ENCODE measurements at regions not wholly inside any gene's neighbourhood (a gene's known extent, or its start where the extent isn't known, plus 50 kb on each side); places are given as distances from the start of the nearest gene placed in this dataset.

- DNase-seq (ENCODE audit: low spot score) = no peak
These were observed 400.3 kb upstream of the TRIB2 start for GRCh38 chr2:12316476-12316875.

DNA sequence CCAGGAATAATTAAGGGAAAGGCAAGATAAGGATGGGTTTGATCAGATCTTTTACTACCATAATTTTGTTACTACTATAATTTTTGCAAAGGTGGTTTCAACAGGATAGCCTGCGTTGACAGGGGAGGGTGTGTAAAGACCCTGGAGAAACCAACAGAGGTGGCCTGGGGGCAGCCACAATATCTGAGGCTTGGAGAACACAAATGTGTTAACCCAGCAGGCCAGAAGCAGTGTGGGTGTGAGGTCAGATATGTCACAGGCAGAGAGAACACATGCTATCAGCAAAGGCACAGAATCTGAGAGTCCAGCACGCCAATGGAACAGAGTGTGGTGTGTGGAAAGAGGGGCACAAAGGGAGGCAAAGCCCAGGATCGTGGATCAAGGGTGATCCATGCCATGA lies 399.4 kb upstream of the TRIB2 start:
- DNase-seq (ENCODE audit: low spot score) = no peak

DNA sequence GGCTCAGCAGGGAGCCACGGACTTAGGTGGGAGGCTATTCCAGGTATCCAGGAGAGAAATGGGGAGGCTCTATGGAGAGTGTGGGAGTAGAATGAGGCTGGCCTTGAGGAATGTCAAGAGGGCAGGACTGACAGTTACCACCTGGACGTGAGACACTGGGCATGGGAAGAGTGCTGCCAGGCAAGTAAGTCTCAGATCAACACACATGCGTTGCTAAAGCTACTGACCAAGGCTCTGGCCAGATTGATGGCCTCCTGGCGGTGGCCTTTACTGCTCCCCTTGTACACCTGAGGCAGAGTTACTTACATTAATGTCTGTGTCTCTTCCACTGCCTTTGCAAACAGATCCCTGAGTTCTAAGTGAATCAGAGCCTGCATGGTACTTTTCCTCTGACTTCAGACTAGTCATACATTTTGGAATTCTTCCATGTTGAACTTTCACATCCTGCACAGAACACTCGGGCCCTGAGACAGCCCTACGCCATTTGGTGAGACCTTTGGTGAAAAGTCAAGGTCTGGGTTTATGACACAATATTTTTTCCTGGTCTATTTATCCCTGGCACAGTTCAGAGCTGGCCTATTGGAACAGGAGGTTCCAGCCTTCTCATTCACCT lies 398.8 kb upstream of the TRIB2 start:
- DNase-seq (ENCODE audit: low spot score) = no peak

DNA sequence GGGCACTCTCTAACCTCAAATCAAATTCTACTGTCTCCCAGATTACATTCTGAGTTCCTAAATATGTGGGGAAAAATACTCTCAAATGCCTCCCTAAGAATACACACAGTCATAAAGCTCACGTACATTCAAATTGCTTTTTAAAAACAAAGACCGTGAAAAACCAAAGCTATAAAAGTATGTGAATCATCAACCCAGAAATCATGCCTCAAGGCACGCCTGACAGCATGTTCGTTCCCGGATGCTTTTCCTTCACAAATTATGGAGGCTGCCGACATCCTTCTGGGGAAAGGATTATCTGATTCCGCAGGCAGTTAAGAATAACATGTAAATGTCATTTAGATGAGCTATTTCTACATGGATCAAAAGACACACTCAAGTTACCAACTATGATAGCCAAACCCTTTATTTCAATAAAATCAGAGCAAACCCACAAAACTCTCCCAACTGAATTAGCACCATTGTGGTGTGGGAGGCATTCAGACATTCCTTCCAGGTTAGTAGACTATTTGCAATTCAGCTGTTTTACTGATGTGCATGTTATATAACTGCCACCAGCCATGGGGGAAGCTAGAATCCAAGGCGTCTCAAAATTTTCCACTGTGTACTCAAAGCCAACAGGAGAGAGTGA lies 398.2 kb upstream of the TRIB2 start:
- no peak for DNase-seq (ENCODE audit: low spot score)

DNA sequence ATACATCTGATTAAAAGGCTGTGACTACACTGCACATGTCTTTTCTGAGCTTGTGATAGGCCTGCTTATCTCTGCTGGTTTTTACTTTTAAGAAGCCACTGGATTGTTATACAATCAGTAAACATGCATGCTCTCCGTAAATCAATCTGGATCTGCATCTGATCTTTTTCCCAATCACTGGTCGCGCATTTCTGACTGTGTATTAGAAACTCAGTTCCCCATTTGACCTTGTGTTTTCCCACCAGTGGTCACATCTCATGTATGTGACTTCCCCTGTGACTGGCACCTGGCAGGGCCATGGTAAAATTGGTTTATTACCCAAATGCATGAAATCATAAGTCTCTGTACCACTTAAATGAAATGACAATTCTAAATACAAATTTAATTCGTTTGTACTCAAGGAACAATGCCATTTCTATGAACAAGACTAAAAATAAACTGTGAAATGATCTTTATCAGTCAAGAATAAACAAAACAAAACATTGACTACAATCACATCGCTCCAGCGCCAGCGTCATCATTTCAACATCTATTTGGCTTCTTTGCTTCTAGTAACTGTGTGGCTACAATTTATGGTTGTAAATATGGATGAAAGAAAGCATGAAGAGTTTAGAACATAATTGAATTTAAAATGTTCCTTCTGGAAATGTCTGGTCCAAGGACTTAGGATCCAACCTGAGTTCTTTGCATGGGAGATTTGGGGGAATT lies 396.6 kb upstream of the TRIB2 start:
- no peak for DNase-seq (ENCODE audit: low spot score)

- peak; percentile 50 for DNase-seq (ENCODE audit: low spot score)
These were observed 395.6 kb upstream of the TRIB2 start for GRCh38 chr2:12320991-12321641.

- DNase-seq (ENCODE audit: low spot score) = no peak
These were observed 394.9 kb upstream of the TRIB2 start for GRCh38 chr2:12321886-12322285.

GRCh38 chr2:12325806-12326205 lies 390.9 kb upstream of the TRIB2 start:
- DNase-seq (ENCODE audit: low spot score) = no peak

GRCh38 chr2:12326449-12327190 lies 390.1 kb upstream of the TRIB2 start:
- no peak for DNase-seq (ENCODE audit: low spot score)

DNA sequence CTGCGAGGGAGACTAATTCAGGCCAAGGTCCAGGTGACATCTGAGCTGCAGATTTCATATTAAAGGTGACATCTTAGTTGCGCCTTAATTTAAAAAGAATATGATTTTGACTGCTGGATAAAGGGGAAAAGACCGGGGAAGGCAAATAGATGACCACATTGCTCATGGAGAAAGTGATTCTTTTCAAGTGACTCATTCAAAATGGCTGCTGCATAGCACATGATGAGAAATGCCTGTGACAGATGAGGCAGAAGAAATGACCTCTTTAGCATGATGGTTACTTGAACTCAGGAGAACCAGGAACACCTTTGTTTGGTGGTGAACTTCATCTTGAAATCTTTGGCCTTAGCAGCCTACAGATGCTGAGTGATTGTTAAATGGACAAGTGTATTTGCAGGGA lies 385.8 kb upstream of the TRIB2 start:
- no peak for DNase-seq (ENCODE audit: low spot score)

- no peak for DNase-seq (ENCODE audit: low spot score)
These were observed 385.0 kb upstream of the TRIB2 start for GRCh38 chr2:12331698-12332097.

- DNase-seq (ENCODE audit: low spot score) = no peak
These were observed 383.4 kb upstream of the TRIB2 start for GRCh38 chr2:12333293-12333692.

DNA sequence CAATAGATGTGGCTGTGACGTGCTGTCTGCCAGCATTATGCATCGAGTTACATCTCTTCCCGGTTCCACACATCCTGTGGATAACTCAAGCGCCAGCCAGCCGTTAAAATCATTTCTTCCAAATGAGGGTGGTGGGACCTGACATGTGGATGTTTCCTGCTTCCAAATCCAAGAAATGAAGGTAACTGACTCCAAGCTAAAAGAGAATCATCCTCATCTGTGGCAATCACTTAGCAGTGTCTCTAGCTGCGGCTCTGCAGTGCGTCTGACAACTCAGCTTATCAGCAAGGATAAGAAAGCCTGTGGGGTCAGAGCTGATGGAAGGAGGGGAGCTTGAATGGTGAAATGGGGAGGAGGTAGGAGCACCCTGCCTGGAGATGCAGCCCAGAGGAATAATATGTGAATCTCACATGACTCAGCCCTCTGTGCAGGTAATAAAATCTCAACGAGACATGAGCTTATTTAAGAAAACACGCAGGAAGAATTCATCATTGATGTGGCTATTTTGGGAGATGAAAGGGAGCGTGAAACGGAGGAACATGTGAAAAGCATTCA lies 382.2 kb upstream of the TRIB2 start:
- no peak for DNase-seq (ENCODE audit: low spot score)

GRCh38 chr2:12335131-12335530 lies 381.6 kb upstream of the TRIB2 start:
- no peak for DNase-seq (ENCODE audit: low spot score)

DNA sequence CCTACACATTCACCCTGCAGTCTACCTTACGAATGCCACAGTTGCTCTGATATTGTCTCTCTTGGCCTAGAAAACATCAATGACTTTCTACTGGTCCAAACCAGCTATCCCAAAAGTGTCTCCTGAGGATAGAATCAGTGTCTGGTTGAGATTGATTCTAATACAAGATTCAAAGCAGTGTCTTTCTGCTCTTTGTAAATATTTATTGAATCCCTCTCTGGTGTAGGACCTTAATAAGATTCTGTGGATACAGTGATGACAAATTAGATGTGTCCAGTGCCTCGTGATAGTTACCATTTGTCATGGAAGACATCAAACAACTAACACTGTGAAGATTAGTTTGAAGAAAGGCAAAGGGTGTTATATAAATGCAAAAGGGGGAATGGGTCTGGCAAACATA lies 380.7 kb upstream of the TRIB2 start:
- DNase-seq (ENCODE audit: low spot score) = no peak

DNA sequence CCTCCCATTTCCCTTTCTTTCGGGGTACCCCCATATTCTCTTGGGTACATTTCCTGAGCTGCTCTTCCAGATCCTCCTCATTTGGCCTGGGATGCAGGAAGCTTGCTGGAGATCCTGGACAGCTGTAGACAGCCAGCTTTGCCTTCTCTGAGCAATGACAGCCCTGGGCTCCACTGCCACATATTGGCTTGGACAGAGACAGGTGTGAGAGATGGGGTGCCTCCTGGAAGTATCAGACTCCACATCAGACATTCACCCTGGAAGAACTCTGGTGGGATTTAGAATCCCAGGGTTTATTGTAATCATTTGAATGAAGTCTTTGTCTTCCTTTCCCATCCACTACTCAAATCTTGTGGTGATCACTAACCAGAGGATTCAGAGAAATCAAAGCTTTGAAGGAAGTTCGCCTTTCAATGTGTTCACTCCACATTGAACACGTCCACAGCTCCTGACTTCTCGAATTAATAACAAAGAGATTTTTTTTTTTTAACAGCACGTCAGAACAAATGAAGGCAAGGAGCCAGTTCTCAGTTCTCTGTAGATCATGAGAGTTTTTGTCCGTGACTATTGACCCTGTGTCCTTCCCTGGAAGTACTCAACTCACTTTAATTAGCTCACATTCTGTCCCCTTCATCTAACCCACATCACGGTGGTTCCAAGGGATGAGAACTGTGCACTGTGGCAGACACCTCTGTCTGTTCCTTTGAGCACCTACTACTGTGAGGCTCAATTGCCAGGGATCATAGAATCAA lies 377.6 kb upstream of the TRIB2 start:
- DNase-seq (ENCODE audit: low spot score) = no peak

DNA sequence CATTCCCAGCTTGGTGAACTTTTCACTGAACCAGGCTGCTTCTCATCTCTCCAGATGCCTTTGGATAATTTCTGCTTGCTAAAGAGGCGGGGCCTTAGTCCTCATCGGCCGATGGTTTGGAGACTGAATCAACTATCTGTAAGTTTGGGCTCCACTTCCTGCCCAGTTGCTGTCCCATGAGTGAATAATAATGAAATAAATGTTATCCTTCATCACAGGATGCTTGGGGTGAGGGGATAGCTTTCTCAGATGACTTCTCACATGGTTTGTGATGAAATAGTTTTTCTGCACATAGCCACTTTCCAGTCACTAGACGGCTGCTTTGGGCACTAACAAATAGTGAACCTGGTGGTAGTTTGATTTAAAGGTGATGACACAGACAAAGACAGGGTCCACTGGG lies 376.6 kb upstream of the TRIB2 start:
- no peak for DNase-seq (ENCODE audit: low spot score)

GRCh38 chr2:12341215-12341614 lies 375.5 kb upstream of the TRIB2 start:
- no peak for DNase-seq (ENCODE audit: low spot score)

- DNase-seq (ENCODE audit: low spot score) = no peak
These were observed 374.8 kb upstream of the TRIB2 start for GRCh38 chr2:12341920-12342319.

GRCh38 chr2:12343141-12343540 lies 373.6 kb upstream of the TRIB2 start:
- no peak for DNase-seq (ENCODE audit: low spot score)

GRCh38 chr2:12347066-12347493 lies 369.7 kb upstream of the TRIB2 start:
- no peak for DNase-seq (ENCODE audit: low spot score)

All from globus pallidus (tissue), 1 donor.